OCI-M1 (cell line): ENCODE measurements at regions not wholly inside any gene's neighbourhood (a gene's known extent, or its start where the extent isn't known, plus 50 kb on each side); places are given as distances from the start of the nearest gene placed in this dataset.

Experiments
- DNase-seq: peaks from one replicate; lab custom pipeline; 2025; lab: John Stamatoyannopoulos, UW

GRCh38 chr9:82320566-82320965 is 332.0 kb downstream of the SPATA31D1 start:
- DNase-seq = no peak

GRCh38 chr9:82325907-82326306 is 337.3 kb downstream of the SPATA31D1 start:
- no peak for DNase-seq

- DNase-seq = no peak
Measured at GRCh38 chr9:82327641-82328040, 339.1 kb downstream of the SPATA31D1 start.

GRCh38 chr9:82331079-82331478 is 342.5 kb downstream of the SPATA31D1 start:
- DNase-seq = no peak

GRCh38 chr9:82332018-82332773 is 343.6 kb downstream of the SPATA31D1 start:
- DNase-seq = no peak

GRCh38 chr9:82332774-82333152 is 344.2 kb downstream of the SPATA31D1 start:
- DNase-seq = no peak

GRCh38 chr9:82333671-82334070 is 345.1 kb downstream of the SPATA31D1 start:
- no peak for DNase-seq

- DNase-seq = no peak
Measured at GRCh38 chr9:82334286-82334685, 345.7 kb downstream of the SPATA31D1 start.

- DNase-seq = no peak
Measured at GRCh38 chr9:82337351-82337750, 348.8 kb downstream of the SPATA31D1 start.

GRCh38 chr9:82342046-82342445 is 353.5 kb downstream of the SPATA31D1 start:
- no peak for DNase-seq

- no peak for DNase-seq
Measured at GRCh38 chr9:82346040-82346439, 357.5 kb downstream of the SPATA31D1 start.

- DNase-seq = no peak
Measured at GRCh38 chr9:82353631-82354278, 365.2 kb downstream of the SPATA31D1 start.

- no peak for DNase-seq
Measured at GRCh38 chr9:82354279-82354659, 365.7 kb downstream of the SPATA31D1 start.

- DNase-seq = no peak
Measured at GRCh38 chr9:82356131-82356530, 367.6 kb downstream of the SPATA31D1 start.

GRCh38 chr9:82356871-82357270 is 368.3 kb downstream of the SPATA31D1 start:
- no peak for DNase-seq

GRCh38 chr9:82363198-82363597 is 374.6 kb downstream of the SPATA31D1 start:
- no peak for DNase-seq

- DNase-seq = no peak
Measured at GRCh38 chr9:82363682-82364081, 375.1 kb downstream of the SPATA31D1 start.

GRCh38 chr9:82367016-82367415 is 378.4 kb downstream of the SPATA31D1 start:
- peak; percentile 11 for DNase-seq

- DNase-seq = no peak
Measured at GRCh38 chr9:82367929-82368328, 379.4 kb downstream of the SPATA31D1 start.

- no peak for DNase-seq
Measured at GRCh38 chr9:82369251-82369945, 380.8 kb downstream of the SPATA31D1 start.

GRCh38 chr9:82375041-82375440 is 386.5 kb downstream of the SPATA31D1 start:
- DNase-seq = no peak

- no peak for DNase-seq
Measured at GRCh38 chr9:82376677-82377232, 388.2 kb downstream of the SPATA31D1 start.
